Muscle layer of duodenum (tissue), 2 donors: ENCODE measurements at regions not wholly inside any gene's neighbourhood (a gene's known extent, or its start where the extent isn't known, plus 50 kb on each side); places are given as distances from the start of the nearest gene placed in this dataset.
A peak's percentile ranks its signal among the peaks of the same experiment; 100 is the strongest.

ENCODE experiments used
- H3K27ac ChIP-seq: one replicate; pipeline ENCODE4 v1.7.0; 2013; ENCODE audit warnings: mild to moderate bottlenecking, low read length
- H3K27me3 ChIP-seq: one replicate; pipeline ENCODE4 v1.7.0; 2013; ENCODE audit warnings: low read depth, mild to moderate bottlenecking, control low read depth, low read length
- H3K36me3 ChIP-seq, 2 donors: one replicate each; pipeline ENCODE4 v1.7.0; 2013; ENCODE audit warnings: low read length in 2 of 2, control low read depth in 1 of 2, mild to moderate bottlenecking in 1 of 2; ENCODE audit not compliant: insufficient read depth in 2 of 2, control insufficient read depth in 1 of 2
- H3K4me1 ChIP-seq, 2 donors: one replicate each; pipeline ENCODE4 v1.7.0; 2013; ENCODE audit warnings: low read length in 2 of 2, mild to moderate bottlenecking in 2 of 2, control low read depth in 1 of 2, moderate library complexity in 1 of 2; ENCODE audit not compliant: insufficient read depth in 2 of 2, control insufficient read depth in 1 of 2
- H3K4me3 ChIP-seq, 2 donors: one replicate each; pipeline ENCODE4 v1.7.0; 2013; ENCODE audit warnings: low read length in 2 of 2, low read depth in 1 of 2, mild to moderate bottlenecking in 1 of 2
- H3K9me3 ChIP-seq, 2 donors: one replicate each; pipeline ENCODE4 v1.7.0; 2013; ENCODE audit warnings: low read length in 2 of 2, control low read depth in 1 of 2, mild to moderate bottlenecking in 1 of 2; ENCODE audit not compliant: control insufficient read depth in 1 of 2
- donor health status: healthy.

GRCh38 chr10:4504550-4504949 is 321.5 kb upstream of the AKR1E2 start:
- no peaks in the 10 kb centered on the region for H3K4me1 ChIP-seq
- H3K27me3 ChIP-seq, result no peaks in the 10 kb centered on the region
- H3K36me3 ChIP-seq, result no peaks in the 10 kb centered on the region
- no peak overlapping the region for H3K4me3 ChIP-seq
- H3K27ac ChIP-seq, result no peak overlapping the region
- no peaks in the 10 kb centered on the region for H3K9me3 ChIP-seq

- Histone ChIP-seq H3K4me1 (peaks cover 0 to 4% of the 10 kb centered on the region in 2 donors), H3K27me3 (no peaks in the 10 kb centered on the region), H3K4me3 (no peak overlapping the region), H3K27ac (no peak overlapping the region), H3K36me3 (no peaks in the 10 kb centered on the region), H3K9me3 (no peaks in the 10 kb centered on the region)
Observed at GRCh38 chr10:4503076-4503475, 322.9 kb upstream of the AKR1E2 start.

GRCh38 chr10:4501306-4501705 is 324.7 kb upstream of the AKR1E2 start:
- Histone ChIP-seq H3K36me3 (no peaks in the 10 kb centered on the region), H3K4me3 (no peak overlapping the region), H3K27me3 (no peaks in the 10 kb centered on the region), H3K27ac (no peak overlapping the region), H3K9me3 (no peaks in the 10 kb centered on the region), H3K4me1 (peaks cover 0 to 8% of the 10 kb centered on the region in 2 donors)

GRCh38 chr10:4498711-4499251 is 327.2 kb upstream of the AKR1E2 start:
- no peaks in the 10 kb centered on the region for H3K36me3 ChIP-seq
- peak overlapping the region; percentile 75 for H3K27ac ChIP-seq
- no peaks in the 10 kb centered on the region for H3K27me3 ChIP-seq
- no peaks in the 10 kb centered on the region for H3K9me3 ChIP-seq
- peaks cover 0 to 8% of the 10 kb centered on the region in 2 donors for H3K4me1 ChIP-seq
- H3K4me3 ChIP-seq, result peak overlapping the region in 1 of 2 donors; percentile 35

- H3K4me1 ChIP-seq, result peaks cover 0 to 8% of the 10 kb centered on the region in 2 donors
- no peaks in the 10 kb centered on the region for H3K36me3 ChIP-seq
- no peaks in the 10 kb centered on the region for H3K27me3 ChIP-seq
- no peaks in the 10 kb centered on the region for H3K9me3 ChIP-seq
- H3K27ac ChIP-seq, result no peak overlapping the region
- H3K4me3 ChIP-seq, result no peak overlapping the region
Observed at GRCh38 chr10:4494551-4494950, 331.5 kb upstream of the AKR1E2 start.

GRCh38 chr10:4492202-4492601 is 333.8 kb upstream of the AKR1E2 start:
- Histone ChIP-seq H3K27me3 (no peaks in the 10 kb centered on the region), H3K4me3 (no peak overlapping the region), H3K9me3 (no peaks in the 10 kb centered on the region), H3K36me3 (no peaks in the 10 kb centered on the region), H3K4me1 (no peaks in the 10 kb centered on the region), H3K27ac (no peak overlapping the region)

GRCh38 chr10:4488904-4489303 is 337.1 kb upstream of the AKR1E2 start:
- Histone ChIP-seq H3K36me3 (no peaks in the 10 kb centered on the region), H3K9me3 (no peaks in the 10 kb centered on the region), H3K4me1 (no peaks in the 10 kb centered on the region), H3K27me3 (no peaks in the 10 kb centered on the region), H3K4me3 (no peak overlapping the region), H3K27ac (no peak overlapping the region)

- Histone ChIP-seq H3K9me3 (no peaks in the 10 kb centered on the region), H3K27me3 (no peaks in the 10 kb centered on the region), H3K36me3 (no peaks in the 10 kb centered on the region), H3K4me1 (no peaks in the 10 kb centered on the region), H3K27ac (no peak overlapping the region), H3K4me3 (no peak overlapping the region)
Observed at GRCh38 chr10:4485636-4486035, 340.4 kb upstream of the AKR1E2 start.

GRCh38 chr10:4483811-4484210 is 342.2 kb upstream of the AKR1E2 start:
- H3K4me1 ChIP-seq, result no peaks in the 10 kb centered on the region
- no peak overlapping the region for H3K4me3 ChIP-seq
- no peaks in the 10 kb centered on the region for H3K36me3 ChIP-seq
- H3K9me3 ChIP-seq, result no peaks in the 10 kb centered on the region
- no peaks in the 10 kb centered on the region for H3K27me3 ChIP-seq
- no peak overlapping the region for H3K27ac ChIP-seq

GRCh38 chr10:4482659-4483058 is 343.3 kb upstream of the AKR1E2 start:
- Histone ChIP-seq H3K36me3 (no peaks in the 10 kb centered on the region), H3K4me1 (no peaks in the 10 kb centered on the region), H3K4me3 (no peak overlapping the region), H3K9me3 (no peaks in the 10 kb centered on the region), H3K27me3 (no peaks in the 10 kb centered on the region), H3K27ac (no peak overlapping the region)

- H3K9me3 ChIP-seq, result no peaks in the 10 kb centered on the region
- no peak overlapping the region for H3K4me3 ChIP-seq
- no peaks in the 10 kb centered on the region for H3K4me1 ChIP-seq
- no peak overlapping the region for H3K27ac ChIP-seq
- H3K27me3 ChIP-seq, result no peaks in the 10 kb centered on the region
- H3K36me3 ChIP-seq, result no peaks in the 10 kb centered on the region
Observed at GRCh38 chr10:4481192-4481591, 344.8 kb upstream of the AKR1E2 start.

- Histone ChIP-seq H3K36me3 (no peaks in the 10 kb centered on the region), H3K27ac (no peak overlapping the region), H3K4me1 (no peaks in the 10 kb centered on the region), H3K27me3 (no peaks in the 10 kb centered on the region), H3K4me3 (no peak overlapping the region), H3K9me3 (no peaks in the 10 kb centered on the region)
Observed at GRCh38 chr10:4479342-4479741, 346.7 kb upstream of the AKR1E2 start.
